Stimulated activated memory B cell treated with anti-CD40 and anti-IgM and Interleukin-4, amounts not matched to agents 10 μg/mL and 1 μg/mL and 100 μg/mL, for 72 hours (primary cell): ENCODE measurements at regions not wholly inside any gene's neighbourhood (a gene's known extent, or its start where the extent isn't known, plus 50 kb on each side); places are given as distances from the start of the nearest gene placed in this dataset.
A peak's percentile ranks its signal among the peaks of the same experiment; 100 is the strongest.

Experiments used
- ATAC-seq: fragments of 150-1000 bp; cut with Tn5 transposase; 2 replicates; pipeline ENCODE4 v1.10.0; 2021
- H3K27ac Mint-ChIP-seq: one replicate; pipeline ENCODE4 v1.8.0; 2022; ENCODE audit warnings: mild to moderate bottlenecking, mixed read lengths
- H3K27me3 Mint-ChIP-seq: one replicate; pipeline ENCODE4 v1.8.0; 2022; ENCODE audit warnings: mixed read lengths
- H3K36me3 Mint-ChIP-seq: one replicate; pipeline ENCODE4 v1.8.0; 2022; ENCODE audit warnings: mixed read lengths
- H3K4me1 Mint-ChIP-seq: one replicate; pipeline ENCODE4 v1.8.0; 2022; ENCODE audit warnings: mixed read lengths
- H3K4me3 Mint-ChIP-seq: one replicate; pipeline ENCODE4 v1.8.0; 2022; ENCODE audit warnings: mild to moderate bottlenecking, moderate library complexity, mixed read lengths
- H3K9me3 Mint-ChIP-seq: one replicate; pipeline ENCODE4 v1.8.0; 2022; ENCODE audit warnings: mixed read lengths

- Mint-ChIP-seq H3K4me1 (no peaks in the 10 kb centered on the region), H3K9me3 (peaks cover 3% of the 10 kb centered on the region), H3K27me3 (no peaks in the 10 kb centered on the region), H3K36me3 (no peaks in the 10 kb centered on the region), H3K27ac (no peak overlapping the region), H3K4me3 (no peak overlapping the region)
- ATAC-seq: no peak
Measured at GRCh38 chr5:27220752-27221151, 182.4 kb upstream of the CDH9 start.

DNA sequence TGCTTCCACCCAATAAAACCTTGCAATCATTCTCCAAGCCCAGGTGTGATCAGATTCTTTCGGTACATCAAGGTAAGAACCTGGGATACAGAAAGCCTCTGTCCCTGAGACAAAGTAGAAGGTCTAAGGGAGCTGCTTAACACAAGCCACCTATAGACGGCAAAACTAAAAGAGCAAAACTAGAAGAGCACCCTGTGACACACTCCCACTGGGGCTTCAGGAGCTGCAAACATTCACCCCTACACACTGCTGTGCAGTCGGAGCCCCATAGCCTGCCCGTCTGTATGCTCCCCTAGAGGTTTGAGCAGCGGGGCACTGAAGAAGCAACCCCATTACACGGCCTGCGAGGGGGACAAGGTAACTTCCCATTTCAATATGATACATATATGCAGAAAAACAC, 179.6 kb upstream of the CDH9 start:
- Mint-ChIP-seq H3K27ac (no peak overlapping the region), H3K4me1 (no peaks in the 10 kb centered on the region), H3K27me3 (no peaks in the 10 kb centered on the region), H3K36me3 (no peaks in the 10 kb centered on the region), H3K9me3 (peaks cover 3% of the 10 kb centered on the region), H3K4me3 (no peak overlapping the region)
- ATAC-seq: peak; percentile 24

GRCh38 chr5:27217155-27217956, 179.0 kb upstream of the CDH9 start:
- no peak overlapping the region for H3K4me3 Mint-ChIP-seq
- H3K27ac Mint-ChIP-seq: no peak overlapping the region
- ATAC-seq: no peak
- H3K27me3 Mint-ChIP-seq: no peaks in the 10 kb centered on the region
- no peaks in the 10 kb centered on the region for H3K36me3 Mint-ChIP-seq
- peaks cover 3% of the 10 kb centered on the region for H3K9me3 Mint-ChIP-seq
- H3K4me1 Mint-ChIP-seq: no peaks in the 10 kb centered on the region

GRCh38 chr5:27216367-27216950, 178.1 kb upstream of the CDH9 start:
- ATAC-seq: no peak
- Mint-ChIP-seq H3K27ac (no peak overlapping the region), H3K9me3 (peaks cover 3% of the 10 kb centered on the region), H3K4me3 (no peak overlapping the region), H3K27me3 (no peaks in the 10 kb centered on the region), H3K36me3 (no peaks in the 10 kb centered on the region), H3K4me1 (no peaks in the 10 kb centered on the region)

- H3K4me3 Mint-ChIP-seq: no peak overlapping the region
- H3K36me3 Mint-ChIP-seq: no peaks in the 10 kb centered on the region
- no peaks in the 10 kb centered on the region for H3K27me3 Mint-ChIP-seq
- no peak for ATAC-seq
- no peak overlapping the region for H3K27ac Mint-ChIP-seq
- no peaks in the 10 kb centered on the region for H3K4me1 Mint-ChIP-seq
- peaks cover 15% of the 10 kb centered on the region for H3K9me3 Mint-ChIP-seq
Measured at GRCh38 chr5:27208051-27208450, 169.7 kb upstream of the CDH9 start.

DNA sequence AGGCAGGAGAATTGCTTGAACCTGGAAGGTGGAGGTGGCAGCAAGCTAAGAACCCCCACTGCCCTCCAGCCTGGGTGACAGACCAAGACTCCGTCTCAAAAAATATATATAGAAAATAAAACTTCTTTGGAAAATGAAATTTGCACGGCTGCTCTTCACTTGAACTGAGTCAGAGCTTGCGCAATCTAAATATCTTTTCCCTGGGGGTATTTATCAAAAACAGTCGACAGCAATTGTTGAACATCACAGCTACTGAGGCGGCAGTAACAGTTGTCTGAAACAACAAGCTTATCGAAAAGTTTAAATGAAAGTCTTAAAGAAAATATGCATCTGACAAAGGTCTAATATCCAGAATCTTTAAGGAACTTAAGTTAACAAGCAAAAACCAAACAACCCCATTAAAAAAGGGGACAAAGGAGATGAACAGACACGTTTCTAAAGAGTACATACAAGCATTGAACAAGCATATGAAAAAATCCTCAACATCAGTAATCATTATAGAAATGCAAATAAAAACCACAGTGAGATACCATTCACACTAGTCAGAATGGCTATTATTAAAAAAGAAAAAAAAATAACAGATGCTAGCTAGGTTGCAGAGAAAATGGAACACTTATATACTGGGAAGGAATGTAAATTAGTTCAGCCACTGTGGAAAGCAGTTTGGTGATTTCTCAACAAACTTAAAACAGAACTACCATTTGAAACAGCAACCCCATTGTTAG, 153.6 kb upstream of the CDH9 start:
- H3K9me3 Mint-ChIP-seq: peaks cover 5% of the 10 kb centered on the region
- no peaks in the 10 kb centered on the region for H3K36me3 Mint-ChIP-seq
- H3K27ac Mint-ChIP-seq: no peak overlapping the region
- no peaks in the 10 kb centered on the region for H3K27me3 Mint-ChIP-seq
- ATAC-seq: no peak
- no peaks in the 10 kb centered on the region for H3K4me1 Mint-ChIP-seq
- H3K4me3 Mint-ChIP-seq: no peak overlapping the region

DNA sequence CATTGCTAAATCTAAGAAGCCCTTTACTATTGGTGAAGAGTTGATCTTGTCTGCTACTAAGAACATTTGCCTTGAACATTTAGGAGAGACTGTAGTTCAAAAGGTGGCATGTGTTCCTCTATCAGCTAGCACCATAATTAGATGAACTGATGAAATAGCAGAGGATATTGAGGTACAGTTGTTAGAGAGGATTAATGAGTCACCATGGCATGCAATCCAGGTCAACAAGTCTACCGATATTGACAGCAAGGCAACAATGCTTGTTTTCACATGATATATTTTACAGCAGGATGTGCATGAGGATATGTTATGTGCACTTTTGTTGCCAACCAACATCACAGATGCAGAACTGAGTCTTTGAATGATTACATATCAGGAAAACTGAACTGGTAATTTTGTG, 134.3 kb upstream of the CDH9 start:
- no peak overlapping the region for H3K27ac Mint-ChIP-seq
- H3K36me3 Mint-ChIP-seq: no peaks in the 10 kb centered on the region
- no peak for ATAC-seq
- no peaks in the 10 kb centered on the region for H3K27me3 Mint-ChIP-seq
- peaks cover 3% of the 10 kb centered on the region for H3K9me3 Mint-ChIP-seq
- H3K4me3 Mint-ChIP-seq: no peak overlapping the region
- no peaks in the 10 kb centered on the region for H3K4me1 Mint-ChIP-seq

GRCh38 chr5:27171761-27172261, 133.4 kb upstream of the CDH9 start:
- Mint-ChIP-seq H3K36me3 (no peaks in the 10 kb centered on the region), H3K27ac (no peak overlapping the region), H3K4me1 (no peaks in the 10 kb centered on the region), H3K9me3 (peaks cover 3% of the 10 kb centered on the region), H3K4me3 (no peak overlapping the region), H3K27me3 (no peaks in the 10 kb centered on the region)
- ATAC-seq: no peak

GRCh38 chr5:27158775-27159174, 120.4 kb upstream of the CDH9 start:
- Mint-ChIP-seq H3K9me3 (peaks cover 19% of the 10 kb centered on the region), H3K36me3 (no peaks in the 10 kb centered on the region), H3K4me3 (no peak overlapping the region), H3K4me1 (no peaks in the 10 kb centered on the region), H3K27me3 (no peaks in the 10 kb centered on the region), H3K27ac (no peak overlapping the region)
- ATAC-seq: no peak

DNA sequence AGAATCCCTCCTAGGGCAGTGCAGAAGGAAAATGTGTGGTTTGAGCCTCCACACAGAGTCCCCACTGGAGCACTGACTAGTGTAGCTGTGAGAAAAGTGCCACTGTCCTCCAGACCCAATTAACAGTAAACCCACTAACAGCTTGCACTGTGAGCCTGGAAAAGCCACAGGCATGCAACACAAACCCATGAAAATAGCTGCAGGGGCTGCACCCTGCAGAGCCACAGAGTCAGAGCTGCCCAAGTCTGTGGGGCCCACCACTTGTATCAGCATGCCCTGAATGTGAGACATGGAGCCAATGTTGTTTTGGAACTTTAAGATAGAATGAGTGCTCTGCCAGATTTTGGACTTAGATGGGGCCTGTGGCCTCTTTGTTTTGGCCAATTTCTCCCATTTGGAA, 119.8 kb upstream of the CDH9 start:
- ATAC-seq: no peak
- no peak overlapping the region for H3K27ac Mint-ChIP-seq
- H3K36me3 Mint-ChIP-seq: no peaks in the 10 kb centered on the region
- H3K4me3 Mint-ChIP-seq: no peak overlapping the region
- H3K27me3 Mint-ChIP-seq: no peaks in the 10 kb centered on the region
- H3K4me1 Mint-ChIP-seq: no peaks in the 10 kb centered on the region
- peaks cover 20% of the 10 kb centered on the region for H3K9me3 Mint-ChIP-seq

DNA sequence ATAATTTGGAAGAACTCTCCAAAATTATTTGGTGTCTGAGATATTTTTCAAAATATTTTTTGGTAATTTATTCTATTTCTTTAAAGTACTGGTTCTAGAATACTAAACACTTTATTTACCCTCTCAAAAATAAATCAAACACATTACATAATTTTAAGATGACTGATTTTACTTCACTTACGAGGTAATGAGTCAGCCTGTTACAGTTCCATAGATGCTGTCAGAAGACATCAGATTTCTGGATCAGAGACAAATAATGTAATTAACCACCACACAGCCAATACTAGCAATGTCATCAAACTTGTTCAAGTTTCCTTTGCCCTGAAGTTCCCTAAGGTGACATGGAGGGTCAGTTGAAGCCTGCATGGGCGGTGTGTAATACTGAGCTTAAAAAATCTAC, 106.1 kb upstream of the CDH9 start:
- no peak for ATAC-seq
- no peak overlapping the region for H3K27ac Mint-ChIP-seq
- no peaks in the 10 kb centered on the region for H3K36me3 Mint-ChIP-seq
- peaks cover 3% of the 10 kb centered on the region for H3K9me3 Mint-ChIP-seq
- H3K4me1 Mint-ChIP-seq: no peaks in the 10 kb centered on the region
- no peaks in the 10 kb centered on the region for H3K27me3 Mint-ChIP-seq
- H3K4me3 Mint-ChIP-seq: no peak overlapping the region

- Mint-ChIP-seq H3K27me3 (no peaks in the 10 kb centered on the region), H3K9me3 (peaks cover 12% of the 10 kb centered on the region), H3K4me3 (no peak overlapping the region), H3K27ac (no peak overlapping the region), H3K4me1 (no peaks in the 10 kb centered on the region), H3K36me3 (no peaks in the 10 kb centered on the region)
- ATAC-seq: no peak
Measured at GRCh38 chr5:27140831-27141230, 102.4 kb upstream of the CDH9 start.

GRCh38 chr5:27130587-27130986, 92.2 kb upstream of the CDH9 start:
- Mint-ChIP-seq H3K4me3 (no peak overlapping the region), H3K9me3 (peaks cover 8% of the 10 kb centered on the region), H3K27ac (no peak overlapping the region), H3K36me3 (no peaks in the 10 kb centered on the region), H3K4me1 (no peaks in the 10 kb centered on the region), H3K27me3 (no peaks in the 10 kb centered on the region)
- ATAC-seq: no peak

DNA sequence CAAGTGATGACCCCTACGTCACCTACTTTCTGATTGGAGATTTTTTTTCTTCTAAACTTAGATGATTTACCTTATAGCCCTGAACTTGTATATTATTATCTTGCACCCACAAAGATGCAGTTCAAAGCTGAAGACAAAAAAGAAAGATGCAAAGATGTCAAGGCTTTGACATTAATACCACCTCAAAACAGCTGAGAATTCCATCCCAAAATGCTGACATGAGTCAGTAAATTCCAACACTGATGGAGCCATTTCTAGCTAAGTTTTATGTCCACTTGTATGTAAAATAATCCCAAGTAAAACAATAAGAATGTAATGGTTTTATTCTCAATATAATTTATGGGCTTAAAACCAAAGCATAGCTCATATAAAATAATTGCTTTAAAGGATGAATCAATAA, 91.5 kb upstream of the CDH9 start:
- peaks cover 5% of the 10 kb centered on the region for H3K9me3 Mint-ChIP-seq
- no peaks in the 10 kb centered on the region for H3K4me1 Mint-ChIP-seq
- no peaks in the 10 kb centered on the region for H3K27me3 Mint-ChIP-seq
- no peak overlapping the region for H3K4me3 Mint-ChIP-seq
- H3K27ac Mint-ChIP-seq: no peak overlapping the region
- no peak for ATAC-seq
- no peaks in the 10 kb centered on the region for H3K36me3 Mint-ChIP-seq

GRCh38 chr5:27125856-27126255, 87.5 kb upstream of the CDH9 start:
- no peaks in the 10 kb centered on the region for H3K36me3 Mint-ChIP-seq
- H3K27me3 Mint-ChIP-seq: no peaks in the 10 kb centered on the region
- H3K9me3 Mint-ChIP-seq: peaks cover 2% of the 10 kb centered on the region
- H3K4me1 Mint-ChIP-seq: no peaks in the 10 kb centered on the region
- no peak for ATAC-seq
- no peak overlapping the region for H3K4me3 Mint-ChIP-seq
- H3K27ac Mint-ChIP-seq: no peak overlapping the region

DNA sequence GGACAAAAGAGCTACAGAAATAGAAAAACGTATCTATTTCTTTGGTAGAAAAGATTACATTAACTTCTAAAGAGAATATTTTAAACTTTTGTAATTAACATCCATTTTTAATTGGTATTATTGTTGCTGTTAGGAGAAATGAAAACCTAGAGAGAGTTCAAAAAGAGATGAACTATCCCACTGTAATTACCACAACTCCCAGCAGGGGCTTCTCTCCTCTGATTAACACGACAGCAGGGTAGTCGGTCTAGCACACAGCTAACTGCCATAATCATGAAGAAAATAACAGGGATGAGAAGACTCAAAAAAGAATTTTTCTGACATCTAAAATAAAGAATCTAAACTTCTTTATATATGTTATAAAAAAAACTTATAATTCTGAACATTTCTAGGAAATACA, 86.2 kb upstream of the CDH9 start:
- Mint-ChIP-seq H3K27me3 (no peaks in the 10 kb centered on the region), H3K4me3 (no peak overlapping the region), H3K27ac (no peak overlapping the region), H3K4me1 (no peaks in the 10 kb centered on the region), H3K36me3 (no peaks in the 10 kb centered on the region), H3K9me3 (peaks cover 2% of the 10 kb centered on the region)
- no peak for ATAC-seq
